Mesenteric fat pad (tissue), 1 donor: ENCODE measurements at regions not wholly inside any gene's neighbourhood (a gene's known extent, or its start where the extent isn't known, plus 50 kb on each side); places are given as distances from the start of the nearest gene placed in this dataset. TPM values are rescaled to one million over a fixed set of nuclear protein-coding genes. Genes with fewer than 3 reads are reported as not detected.
"Not testable (repeated sequence)": the region's sequence is repeated elsewhere in the genome, so short reads cannot be mapped to it uniquely, and the experiment has no call there.

Experiments
- DNase-seq: peaks from one replicate; pipeline ENCODE4 v3.0.0-alpha.2; 2020; ENCODE audit warnings: low spot score
- microRNA-seq: library from miRNA; unstranded; fragments of <30 nt; microRNA quantifications from one replicate; pipeline ENCODE4 v1.2.0, GENCODE V29; 2020; ENCODE audit warnings: borderline number of aligned reads
- donor health status: DM: yes; HTN: yes; CAD: no.

GRCh38 chr12:112710414-112710813 is 81.1 kb upstream of the RPH3A start:
- DNase-seq = no peak

DNA sequence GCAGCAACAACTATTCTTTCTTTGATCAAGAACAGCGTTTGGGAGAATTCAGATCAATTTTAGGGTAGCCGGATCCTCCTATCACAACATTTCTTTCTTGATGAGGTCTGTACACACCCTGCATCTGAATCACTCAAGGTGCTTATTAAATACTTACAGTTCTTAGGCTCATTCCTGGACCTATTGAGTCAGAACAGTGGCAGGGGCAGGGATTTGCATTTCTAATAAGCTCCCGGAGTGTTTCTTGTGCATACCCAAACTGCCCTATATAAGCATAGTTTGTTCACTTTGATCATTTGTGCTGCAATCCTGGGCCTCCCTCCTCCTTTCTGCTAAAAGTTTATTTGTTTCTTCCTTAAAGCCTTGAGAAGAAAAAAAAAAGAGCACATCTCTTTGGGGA is 80.5 kb upstream of the RPH3A start:
- DNase-seq = no peak

DNA sequence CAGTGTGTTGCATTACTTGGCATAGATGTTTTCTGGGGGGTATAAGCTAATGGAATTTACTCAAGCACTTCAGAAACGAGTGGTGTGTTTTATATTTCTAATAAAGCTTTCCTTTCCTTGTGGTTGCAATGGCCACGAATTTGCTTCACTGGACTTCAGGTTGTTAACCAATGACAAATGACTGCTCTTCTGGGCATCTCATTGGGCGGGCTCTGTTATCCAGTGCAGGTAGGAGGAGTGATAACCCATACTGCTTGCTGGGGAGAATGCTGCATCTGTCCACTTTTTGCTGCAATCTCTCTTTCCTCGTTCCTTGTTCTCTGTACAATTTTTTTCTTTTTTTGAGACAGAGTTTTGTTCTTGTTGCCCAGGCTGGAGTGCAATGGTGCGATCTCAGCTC is 80.0 kb upstream of the RPH3A start:
- no peak for DNase-seq

DNA sequence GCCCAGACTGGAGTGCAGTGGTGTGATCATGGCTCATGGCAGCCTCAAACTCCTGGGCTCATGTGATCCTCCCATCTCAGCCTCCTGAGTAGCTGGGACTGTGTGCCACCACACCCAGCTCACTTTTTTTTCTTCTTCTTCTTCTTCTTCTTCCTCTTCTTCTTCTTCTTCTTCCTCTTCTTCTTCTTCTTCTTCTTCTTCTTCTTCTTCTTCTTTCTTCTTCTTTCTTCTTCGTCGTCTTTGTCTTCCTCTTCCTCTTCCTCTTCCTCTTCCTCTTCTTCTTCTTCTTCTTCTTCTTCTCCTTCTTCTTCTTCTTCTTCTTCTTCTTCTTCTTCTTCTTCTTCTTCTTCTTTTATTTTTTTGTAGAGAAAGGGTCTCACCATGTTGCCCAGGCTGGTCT is 78.8 kb upstream of the RPH3A start:
- not testable (repeated sequence) for DNase-seq

- no peak for DNase-seq
Observed at GRCh38 chr12:112713471-112713870, 78.1 kb upstream of the RPH3A start.

DNA sequence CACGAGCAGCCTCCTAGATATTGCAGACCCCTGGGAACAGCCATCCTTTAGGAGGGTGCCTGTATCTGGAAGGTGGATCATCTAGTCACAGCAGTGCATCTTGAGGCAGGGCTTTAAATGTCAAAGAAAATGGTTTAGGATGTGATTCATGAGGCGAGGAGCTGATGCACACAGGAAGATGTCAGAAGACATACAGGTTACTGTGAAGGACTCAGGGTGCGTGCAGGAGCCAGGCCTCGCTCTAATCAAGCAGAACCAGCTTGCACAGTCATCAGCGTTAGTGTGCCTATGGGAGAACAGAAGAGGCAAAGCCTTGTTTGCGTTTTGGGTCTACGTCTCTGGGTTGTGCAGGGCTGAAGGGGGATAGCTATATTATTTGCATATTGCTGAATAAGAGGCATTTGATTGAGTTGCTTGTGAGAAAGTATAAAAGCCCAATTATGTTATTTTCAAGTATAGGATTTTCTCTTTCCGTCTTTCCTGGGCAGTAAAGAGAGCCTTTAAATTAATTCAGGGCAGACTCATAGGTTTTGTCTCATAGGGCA is 77.3 kb upstream of the RPH3A start:
- no peak for DNase-seq

DNA sequence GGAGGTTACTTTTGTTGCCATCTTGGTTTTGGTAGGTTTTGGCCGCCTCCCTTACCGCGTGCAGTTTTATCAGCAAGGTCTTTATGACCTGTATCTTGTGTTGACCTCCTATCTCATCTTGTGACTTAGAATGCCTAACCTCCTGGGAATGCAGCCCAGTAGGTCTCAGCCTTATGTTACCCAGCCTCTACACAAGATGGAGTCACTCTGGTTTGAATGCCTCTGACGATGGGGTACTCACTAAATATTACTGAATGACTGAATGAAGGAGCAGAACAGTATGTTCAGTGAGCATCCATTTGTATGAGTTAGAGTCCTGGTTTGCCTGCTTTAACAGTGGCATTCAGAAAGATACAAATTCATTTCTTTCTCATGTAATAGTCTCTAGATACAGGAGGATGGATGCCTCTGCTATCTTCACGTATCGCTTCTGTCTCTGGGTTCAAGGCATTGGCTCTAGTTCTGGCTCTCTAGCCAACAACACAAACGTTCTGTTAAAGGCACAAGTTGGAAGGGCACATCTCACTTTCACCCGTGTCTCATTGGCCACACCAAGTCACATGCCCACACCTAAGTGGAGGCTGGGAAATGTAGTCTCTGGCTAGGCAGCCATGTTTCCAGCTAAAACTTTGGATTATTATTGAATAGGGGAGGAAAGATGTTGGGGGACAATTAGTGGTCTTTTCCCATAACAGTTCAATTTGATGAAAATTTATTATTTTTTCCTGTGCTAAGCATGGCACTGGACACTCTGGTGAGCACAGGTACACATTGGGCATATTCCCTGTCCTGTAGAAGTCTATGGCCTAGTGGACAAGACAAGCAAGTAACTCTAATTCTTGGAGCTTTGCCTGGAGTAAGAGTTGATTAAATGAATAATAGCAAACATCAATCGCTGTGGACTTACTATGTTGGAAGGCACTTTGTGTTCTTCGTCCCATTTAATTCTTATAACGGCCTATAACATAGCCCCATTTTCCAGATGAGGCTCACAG is 75.2 kb upstream of the RPH3A start:
- DNase-seq = no peak

- DNase-seq = no peak
Observed at GRCh38 chr12:112728864-112729263, 62.7 kb upstream of the RPH3A start.

DNA sequence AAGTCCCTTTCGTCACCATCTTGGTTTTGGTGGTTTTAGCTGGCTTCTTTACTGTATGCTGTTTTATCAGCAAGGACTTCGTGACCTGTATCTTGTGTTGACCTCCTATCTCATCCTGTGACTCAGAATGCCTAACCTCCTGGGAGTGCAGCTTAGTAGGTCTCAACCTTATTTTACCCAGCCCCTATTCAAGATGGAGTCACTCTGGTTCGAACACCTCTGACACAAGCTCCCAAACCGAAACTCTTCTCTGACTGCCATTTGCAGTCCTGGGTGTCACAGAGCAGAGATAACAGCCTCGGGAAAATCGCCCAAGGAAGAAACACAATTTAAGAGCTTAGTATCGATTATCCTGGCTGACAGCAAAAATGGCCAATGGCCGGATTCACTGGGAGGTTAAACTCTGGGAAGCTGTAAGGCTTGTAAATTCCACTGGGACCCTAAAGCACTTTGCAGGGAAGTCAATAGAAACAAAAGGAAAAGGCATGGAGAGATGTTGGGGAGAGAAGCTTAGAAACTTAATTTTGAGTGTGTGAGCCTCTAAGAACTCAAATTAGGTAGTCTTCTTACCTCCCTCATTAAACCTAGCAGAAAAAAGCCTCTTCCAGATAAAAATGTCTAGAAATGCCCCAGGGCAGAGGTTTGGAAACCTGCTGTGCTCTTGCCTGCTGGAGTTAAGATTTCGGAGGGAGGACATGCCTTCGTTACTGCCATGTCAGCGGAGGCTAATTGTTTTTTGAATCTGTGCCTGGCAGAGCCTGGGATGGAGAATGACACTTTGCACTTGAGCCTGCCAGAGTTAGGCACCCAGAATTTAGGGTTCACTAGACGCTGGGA is 56.5 kb upstream of the RPH3A start:
- no peak for DNase-seq

DNA sequence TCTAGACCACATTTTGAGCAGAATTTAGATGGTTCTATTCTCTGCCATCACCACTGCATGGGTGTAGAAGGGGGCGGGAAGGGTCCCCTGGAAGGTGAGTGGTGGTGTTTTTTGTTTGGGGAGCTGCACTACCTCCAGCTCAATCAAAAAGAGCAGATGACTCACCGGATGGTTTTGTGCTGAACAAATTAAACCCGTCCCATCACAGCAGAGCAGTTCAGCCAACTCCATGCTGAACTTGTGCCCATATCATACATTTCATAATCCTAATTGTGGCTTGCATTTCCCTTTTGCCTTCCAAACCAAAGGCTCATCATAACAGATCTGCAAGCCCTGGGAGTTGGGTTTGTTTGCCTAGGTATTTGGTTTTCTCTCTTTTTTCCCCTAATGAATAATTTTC is 53.0 kb upstream of the RPH3A start:
- no peak for DNase-seq

- DNase-seq = no peak
Observed at GRCh38 chr12:112740387-112740934, 51.1 kb upstream of the RPH3A start.

GRCh38 chr12:112741106-112741505 is 50.4 kb upstream of the RPH3A start:
- no peak for DNase-seq

Small RNA genes in the stretch of these regions (microRNA-seq; reads per million reads assigned to microRNA genes)
- gene MIR1302-1 = not detected
